Femur (tissue), 1 donor: ENCODE measurements at regions not wholly inside any gene's neighbourhood (a gene's known extent, or its start where the extent isn't known, plus 50 kb on each side); places are given as distances from the start of the nearest gene placed in this dataset.

Source experiments
- DNase-seq: peaks from one replicate; pipeline ENCODE4 v3.0.0-alpha.2; 2017

DNA sequence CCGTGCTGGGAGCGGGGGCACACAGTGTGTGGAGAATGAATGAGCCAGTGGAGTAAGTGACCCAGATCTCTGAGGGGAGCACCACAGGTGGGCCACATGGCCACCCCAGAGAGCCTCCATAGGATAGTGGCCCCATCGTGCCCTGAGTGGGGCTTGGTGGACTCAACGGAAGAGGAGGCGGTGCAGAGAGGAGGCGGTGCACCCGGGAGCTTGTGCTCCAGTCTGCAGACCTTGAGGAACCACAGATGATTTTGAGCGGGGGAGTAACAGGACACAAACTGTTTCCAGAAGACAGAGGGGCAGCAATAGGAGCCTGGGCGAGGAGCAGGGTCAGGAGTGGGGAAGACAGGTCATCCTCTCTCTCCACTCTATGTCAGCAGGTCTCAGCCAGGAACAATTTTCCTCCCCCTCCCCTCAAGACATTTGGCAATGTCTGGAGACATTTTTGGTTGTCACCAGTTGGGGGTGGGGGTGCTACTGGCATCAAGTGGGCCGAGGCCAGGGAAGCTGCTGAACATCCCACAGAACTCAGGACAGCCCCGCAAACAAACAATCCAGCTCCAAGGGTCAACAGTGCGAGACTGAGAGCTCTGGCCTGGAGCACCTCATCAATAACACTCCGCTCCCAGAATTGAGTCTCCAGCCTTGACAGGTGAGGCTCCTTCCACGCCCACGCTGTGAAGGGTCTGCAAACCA lies 182.2 kb downstream of the USP12 start:
- DNase-seq = no peak

DNA sequence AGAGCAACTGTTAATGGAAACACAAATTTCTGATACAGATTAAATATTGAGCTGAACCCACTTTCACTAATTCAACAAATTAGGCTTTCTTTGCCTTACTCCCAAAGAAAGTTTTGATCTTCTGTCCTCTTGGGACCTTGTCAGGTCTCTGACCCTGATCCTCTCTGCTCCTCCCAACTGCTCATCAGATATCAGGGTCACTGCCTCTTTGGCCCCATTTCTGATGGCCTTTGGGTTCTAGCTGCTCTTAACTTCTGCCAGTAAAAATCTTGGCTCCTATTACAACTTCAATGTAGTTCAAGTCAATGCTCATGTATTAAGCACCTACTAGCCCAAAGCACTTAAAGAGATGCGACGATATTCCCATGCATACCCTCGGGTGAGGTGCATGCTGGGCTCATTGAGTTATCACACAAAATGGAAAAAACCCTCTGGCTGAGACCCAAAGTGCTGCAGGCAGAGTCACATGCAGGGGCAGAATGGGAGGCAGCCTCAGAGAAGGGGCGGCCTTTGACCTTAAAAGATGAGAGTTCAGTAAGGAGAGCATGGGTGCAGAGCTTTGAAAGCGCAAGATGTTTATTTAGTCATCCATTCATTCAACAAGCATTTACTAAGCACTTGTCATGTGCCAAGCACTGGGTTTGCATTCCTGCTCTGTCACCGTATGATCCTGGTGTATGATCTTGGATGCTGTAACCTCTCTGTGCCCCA lies 183.4 kb downstream of the USP12 start:
- no peak for DNase-seq

- DNase-seq = no peak
Measured at GRCh38 chr13:26987486-26988013, 184.1 kb downstream of the USP12 start.

GRCh38 chr13:26985285-26985878 lies 186.2 kb downstream of the USP12 start:
- DNase-seq = peak; percentile 77

DNA sequence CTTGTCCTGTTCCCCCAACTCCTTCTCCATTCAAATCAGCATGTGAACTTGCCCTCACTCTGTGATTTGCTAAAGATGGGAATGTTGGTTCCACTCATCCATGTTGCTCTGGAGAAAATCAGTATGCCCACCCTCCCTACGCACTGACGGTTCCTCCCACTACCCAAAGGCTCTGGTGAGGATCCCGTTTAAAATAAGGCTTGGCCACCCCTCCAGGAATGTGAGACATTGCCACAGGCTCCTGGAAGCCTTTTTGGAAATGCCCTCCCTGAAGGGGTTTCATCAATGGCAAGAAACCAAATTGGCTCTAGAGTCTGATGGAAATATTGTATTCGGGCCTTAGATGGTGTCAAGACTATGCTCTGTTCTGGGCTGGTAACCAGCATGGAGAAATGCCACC lies 187.3 kb downstream of the USP12 start:
- no peak for DNase-seq

DNA sequence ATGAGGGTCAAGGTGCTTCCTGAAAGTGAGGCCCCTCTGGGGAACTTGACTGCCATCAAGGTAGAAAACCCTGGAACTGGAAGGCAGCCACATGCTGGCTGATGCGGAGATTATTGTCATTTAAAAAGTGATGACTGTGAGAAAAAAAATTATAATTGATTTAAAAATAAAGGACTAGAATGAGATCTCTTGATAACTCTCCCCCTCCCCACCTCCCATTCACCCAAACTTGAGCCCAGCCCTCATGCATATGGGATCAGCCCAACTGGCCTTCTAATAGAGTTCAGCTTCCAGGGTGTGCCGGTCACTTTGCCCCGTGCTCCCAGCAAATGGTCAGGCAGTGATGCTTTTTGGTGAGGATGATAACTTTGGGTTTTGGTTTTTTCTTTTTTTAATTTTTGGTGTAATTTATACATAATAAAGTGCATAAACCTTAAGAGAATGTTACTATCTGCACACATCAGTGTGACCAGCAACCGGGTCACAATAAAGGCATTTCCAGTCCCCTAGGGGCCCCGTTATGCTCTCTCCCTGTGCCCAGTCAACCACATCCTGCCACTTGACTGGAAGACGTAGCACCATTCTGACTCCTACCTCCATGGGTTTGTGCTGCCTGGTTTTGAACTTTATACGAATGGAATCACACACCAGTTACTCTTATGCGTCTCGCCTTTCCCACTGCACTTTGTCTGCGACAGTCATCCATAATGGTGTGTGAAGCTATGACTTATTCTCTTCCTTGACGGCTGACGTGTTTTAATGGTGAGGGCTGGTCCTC lies 187.9 kb downstream of the USP12 start:
- no peak for DNase-seq

DNA sequence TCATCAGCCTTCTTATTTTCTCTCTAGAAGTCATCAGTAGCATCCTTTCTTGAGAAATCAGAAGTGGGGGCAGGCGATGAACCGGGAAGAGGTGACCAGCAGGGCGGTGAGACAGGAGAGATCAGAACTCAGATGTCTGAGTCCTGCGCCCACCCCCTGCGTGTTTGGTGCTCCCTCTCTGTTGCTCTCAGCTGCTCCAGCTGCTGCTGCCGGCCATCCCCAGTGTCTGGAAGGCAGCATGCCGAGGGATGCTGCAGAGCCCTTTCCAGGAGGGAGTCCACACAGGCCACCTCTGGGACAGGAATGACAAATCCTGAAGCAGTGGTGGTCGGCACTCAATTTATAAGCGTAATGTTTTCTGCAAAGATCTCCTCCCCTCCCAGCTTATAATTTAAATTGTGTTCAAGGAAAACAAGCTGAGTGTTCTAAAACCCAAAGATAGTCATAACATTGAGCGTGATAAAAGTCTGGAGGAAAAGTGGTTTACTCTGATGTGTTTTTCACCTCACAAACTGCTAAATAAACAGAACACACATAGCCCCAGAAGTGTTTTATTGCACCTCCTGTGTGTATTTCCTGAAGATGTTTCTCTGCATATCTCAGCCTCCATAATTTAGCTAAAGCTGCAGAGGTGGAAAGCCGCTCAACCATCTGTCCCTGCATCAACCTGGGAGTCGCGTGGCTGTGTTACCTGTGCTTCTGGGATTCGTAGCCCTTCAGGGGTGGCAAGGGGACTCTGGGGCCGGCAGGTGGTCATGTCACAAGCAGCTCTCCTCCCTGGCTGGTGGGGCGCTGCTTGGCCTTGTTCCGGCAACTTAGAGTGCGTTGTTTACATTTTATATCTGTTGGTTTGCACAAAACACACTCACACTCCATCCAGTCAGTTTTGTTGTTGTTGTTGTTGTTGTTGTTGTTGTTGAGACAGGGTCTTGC lies 191.2 kb downstream of the USP12 start:
- DNase-seq = no peak

DNA sequence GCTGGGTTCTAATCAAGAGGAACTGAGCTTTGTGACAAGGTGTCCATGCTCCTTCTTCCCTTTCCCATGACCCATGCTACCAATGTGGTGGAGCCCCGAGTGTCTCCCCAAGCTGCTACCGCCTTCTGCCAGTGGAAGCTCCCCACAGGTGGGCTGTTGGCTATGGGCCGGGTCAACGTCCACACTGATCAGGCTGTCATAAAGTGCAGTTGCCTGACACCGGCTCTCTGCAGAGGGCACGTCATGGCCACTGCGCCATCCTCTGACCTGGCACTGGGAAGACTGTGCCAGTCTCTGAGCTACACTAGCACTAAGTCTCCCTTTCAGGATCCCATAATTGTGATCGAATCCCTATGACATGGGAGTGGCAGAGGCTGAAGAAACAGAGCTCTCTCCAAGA lies 192.3 kb downstream of the USP12 start:
- DNase-seq = no peak

DNA sequence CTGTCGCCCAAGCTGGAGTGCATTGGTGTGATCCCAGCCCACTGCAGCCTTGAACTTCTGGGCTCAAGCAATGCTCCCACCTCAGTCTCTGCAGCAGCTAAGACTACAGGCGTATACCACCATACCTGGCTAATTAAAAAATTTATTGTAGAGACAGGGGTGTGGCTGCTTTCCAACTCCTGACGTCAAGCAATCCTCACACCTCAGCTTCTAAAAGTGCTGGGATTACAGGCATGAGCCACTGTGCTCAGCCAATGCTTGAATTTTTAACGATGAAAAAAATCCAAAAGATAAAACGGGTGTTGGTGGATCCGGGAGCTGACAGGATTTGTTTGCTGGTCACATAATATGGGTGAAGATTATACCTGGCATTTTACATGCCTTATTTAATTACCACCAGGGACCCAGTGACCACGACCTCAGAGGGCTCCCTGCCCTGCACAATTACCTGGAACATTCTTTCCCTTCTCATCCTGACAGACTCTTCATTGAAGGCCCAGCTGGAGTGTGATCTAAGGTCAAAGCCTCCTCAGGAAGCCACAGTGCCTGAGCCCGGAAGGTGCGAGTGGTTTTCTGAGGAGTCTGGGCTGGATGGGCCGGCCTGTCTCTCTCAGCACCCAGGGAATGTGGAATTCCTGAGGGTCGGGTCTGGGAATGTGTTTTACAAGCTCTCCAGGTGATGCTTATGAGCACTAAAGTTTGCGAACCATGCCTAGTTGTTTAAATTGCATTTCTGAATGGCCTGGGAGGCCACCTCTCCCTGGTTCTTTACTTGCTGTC lies 193.3 kb downstream of the USP12 start:
- no peak for DNase-seq

DNA sequence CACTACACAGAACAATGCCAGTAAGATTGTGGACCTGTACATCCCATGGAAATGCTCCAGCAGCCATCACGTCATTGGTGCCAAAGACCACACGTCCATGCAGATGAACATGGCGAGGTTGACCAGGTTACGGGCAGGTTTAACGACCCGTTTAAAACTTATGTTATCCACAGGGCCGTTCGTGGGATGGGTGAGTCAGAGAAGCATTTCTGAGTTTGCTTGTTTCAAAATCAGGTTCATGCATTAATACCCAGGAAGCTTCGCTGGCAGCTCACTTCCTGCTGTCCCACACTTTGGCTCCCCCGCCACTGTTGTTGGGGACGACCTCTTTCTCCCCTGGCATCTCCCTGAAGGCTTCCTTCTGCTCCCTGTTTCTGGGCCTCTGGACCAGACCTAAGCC lies 194.1 kb downstream of the USP12 start:
- DNase-seq = no peak

DNA sequence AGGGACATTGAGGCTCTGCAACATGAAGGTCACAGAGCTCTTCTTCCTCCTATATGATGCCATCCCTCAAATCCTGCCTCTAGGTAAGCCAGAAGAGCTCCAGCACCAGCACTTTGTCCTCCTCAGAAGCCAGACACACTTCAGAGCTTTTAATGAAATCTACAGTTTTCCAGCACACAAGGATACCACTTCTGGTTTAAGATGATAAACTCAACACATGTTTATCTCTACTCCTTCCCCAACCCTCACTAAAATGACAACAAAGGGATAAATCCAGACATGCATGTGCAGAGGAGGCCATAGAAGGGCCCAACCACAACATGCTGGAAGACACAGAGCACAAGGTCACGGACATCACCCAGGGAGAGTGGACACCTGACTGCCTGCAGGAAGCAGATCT lies 195.3 kb downstream of the USP12 start:
- DNase-seq = no peak

DNA sequence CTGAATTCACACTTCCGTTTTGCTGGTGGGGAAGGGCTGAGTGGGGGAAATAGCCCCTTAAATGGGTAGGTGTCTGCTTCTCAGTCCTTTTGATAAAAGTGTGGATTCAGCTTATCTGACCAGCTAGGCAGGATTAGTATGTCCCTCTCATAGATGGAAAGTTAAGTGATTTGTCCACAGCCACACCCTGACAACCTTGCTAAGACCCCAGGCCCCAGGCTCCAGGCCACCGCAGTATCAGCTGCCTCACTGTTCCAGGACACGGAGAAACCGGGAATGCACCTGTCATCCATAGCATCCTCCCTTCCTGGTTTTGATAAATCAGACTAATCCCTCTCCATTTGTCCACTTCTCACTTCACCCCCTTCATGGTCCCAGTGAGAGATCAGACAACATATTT lies 197.7 kb downstream of the USP12 start:
- no peak for DNase-seq

DNA sequence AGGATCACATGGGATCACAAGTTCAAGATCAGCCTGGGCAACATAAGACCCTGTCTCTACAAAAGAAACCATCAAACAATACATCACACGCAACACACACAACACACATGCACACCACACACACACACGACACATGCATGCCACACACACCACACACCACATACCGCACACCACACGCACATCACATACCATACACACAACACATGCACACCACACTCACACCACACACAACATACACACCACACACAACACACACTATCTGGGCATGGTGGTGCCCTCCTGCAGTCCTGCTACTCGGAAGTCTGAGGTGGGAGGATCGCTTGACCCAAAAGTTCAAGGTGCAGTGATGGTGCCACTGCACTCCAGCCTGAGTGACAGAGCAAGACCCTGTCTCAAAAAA lies 198.3 kb downstream of the USP12 start:
- DNase-seq = no peak

DNA sequence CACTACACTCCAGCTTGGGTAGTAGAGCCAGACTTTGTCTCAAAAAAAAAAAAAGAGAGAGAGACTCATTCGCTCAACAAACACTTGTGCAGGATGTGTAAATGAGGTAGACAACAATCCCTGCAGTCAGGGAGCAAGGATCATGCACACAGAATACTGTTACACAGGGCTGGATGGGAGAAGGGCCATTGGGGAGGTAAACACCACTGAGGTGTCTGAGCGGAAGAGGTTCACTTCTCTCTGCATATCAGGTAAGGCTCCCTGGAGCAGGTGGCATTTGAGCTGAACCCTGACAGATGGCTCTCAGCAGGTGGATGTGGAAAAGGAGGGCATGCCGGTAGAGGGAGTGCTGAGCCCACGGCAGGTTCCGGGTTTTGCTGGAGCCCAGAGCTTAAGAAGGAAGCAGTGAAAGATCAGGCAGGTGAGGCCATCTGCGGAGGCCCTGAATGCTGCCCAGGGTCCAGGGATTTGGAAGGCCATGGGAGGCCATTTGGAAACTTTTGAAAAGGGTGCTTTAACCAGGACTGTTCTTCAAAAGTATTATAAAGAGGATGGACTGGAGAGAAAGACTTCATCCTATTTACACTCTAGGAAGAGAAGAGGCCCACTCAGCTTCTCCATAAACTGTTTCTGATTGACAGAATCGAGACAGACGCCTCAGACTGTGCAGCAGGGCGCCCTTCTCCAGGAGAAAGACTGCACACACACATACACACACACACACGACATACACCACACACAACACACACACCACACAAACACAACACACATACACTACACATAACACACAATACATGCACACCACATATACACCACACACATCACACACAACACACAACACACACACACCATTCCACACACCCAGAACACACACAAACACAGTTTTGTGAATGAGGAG lies 199.4 kb downstream of the USP12 start:
- DNase-seq = no peak

GRCh38 chr13:26968431-26969341 lies 202.9 kb downstream of the USP12 start:
- DNase-seq = no peak

GRCh38 chr13:26967119-26968038 lies 204.2 kb downstream of the USP12 start:
- peak; percentile 49 for DNase-seq

DNA sequence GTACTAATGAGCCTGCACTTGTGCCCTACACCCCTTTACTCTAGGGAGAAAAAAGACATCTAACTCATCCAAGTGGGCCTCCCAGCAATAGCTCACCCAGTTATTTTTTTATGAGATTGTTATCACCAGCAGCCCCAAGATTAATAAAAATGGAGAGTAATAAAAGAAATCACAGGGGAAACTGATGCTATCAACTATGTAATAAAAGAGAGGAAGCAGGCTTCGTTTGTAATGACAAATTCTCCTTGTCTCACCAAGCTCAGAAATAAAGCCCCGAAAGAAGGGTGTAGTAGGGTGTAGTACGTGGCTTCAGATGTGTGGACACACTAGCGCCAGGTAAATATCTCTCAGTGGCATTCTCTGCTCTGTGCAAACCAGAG lies 204.9 kb downstream of the USP12 start:
- DNase-seq = no peak
